NCI-H345 treated with DMSO at 0.1 percent for 48 hours (cell line): ENCODE measurements at regions not wholly inside any gene's neighbourhood (a gene's known extent, or its start where the extent isn't known, plus 50 kb on each side); places are given as distances from the start of the nearest gene placed in this dataset.
A peak's percentile ranks its signal among the peaks of the same experiment; 100 is the strongest.
"Not testable (repeated sequence)": the region's sequence is repeated elsewhere in the genome, so short reads cannot be mapped to it uniquely, and the experiment has no call there.

Experiments used
- DNase-seq: peaks from one replicate; lab custom pipeline; 2025; ENCODE audit not compliant: unreplicated experiment; lab: John Stamatoyannopoulos, UW

DNA sequence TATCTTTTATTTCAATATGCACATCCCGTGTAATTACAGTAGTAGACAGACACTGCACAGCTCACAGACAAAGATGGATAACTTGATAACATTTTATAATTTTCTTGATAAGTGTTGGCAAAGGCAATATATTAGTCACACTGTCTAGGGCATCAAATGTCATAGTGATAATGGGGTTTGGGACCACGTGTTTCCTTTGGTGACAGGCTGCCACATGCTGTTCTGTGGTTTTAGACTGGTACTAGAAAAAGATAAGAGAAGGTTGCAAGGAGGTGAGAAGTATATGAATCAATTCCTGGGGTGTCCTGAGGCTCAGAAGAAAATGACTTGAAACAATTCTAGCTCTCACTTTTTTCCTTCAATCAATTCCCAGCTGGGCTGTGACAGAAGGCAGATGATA lies 258.8 kb upstream of the CHD1 start:
- no peak for DNase-seq

- DNase-seq: no peak
These were observed 250.4 kb upstream of the CHD1 start for GRCh38 chr5:99179206-99179605.

GRCh38 chr5:99177796-99178195 lies 249.0 kb upstream of the CHD1 start:
- DNase-seq: no peak

- no peak for DNase-seq
These were observed 247.4 kb upstream of the CHD1 start for GRCh38 chr5:99176186-99176585.

- no peak for DNase-seq
These were observed 240.5 kb upstream of the CHD1 start for GRCh38 chr5:99169309-99169708.

- not testable (repeated sequence) for DNase-seq
These were observed 232.7 kb upstream of the CHD1 start for GRCh38 chr5:99161538-99161937.

DNA sequence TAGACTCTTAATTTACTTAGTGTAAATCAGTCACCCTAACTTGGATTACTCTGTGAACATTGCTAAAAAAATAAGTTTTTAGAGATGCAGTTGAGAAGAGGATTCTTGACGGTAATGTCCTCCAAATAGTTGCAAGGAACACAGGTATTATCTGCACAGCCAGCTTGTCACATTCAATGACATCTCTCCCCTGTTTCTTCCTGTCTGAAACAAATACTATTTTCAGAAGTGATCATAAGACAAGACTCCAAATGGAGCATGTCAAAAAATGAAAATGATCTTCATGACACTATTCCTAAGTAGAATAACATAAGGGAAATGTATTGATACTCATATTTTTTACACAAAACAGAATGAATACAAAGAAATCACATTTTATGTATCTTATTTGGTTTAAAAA lies 227.9 kb upstream of the CHD1 start:
- no peak for DNase-seq

GRCh38 chr5:99143283-99143795 lies 214.5 kb upstream of the CHD1 start:
- DNase-seq: not testable (repeated sequence)

DNA sequence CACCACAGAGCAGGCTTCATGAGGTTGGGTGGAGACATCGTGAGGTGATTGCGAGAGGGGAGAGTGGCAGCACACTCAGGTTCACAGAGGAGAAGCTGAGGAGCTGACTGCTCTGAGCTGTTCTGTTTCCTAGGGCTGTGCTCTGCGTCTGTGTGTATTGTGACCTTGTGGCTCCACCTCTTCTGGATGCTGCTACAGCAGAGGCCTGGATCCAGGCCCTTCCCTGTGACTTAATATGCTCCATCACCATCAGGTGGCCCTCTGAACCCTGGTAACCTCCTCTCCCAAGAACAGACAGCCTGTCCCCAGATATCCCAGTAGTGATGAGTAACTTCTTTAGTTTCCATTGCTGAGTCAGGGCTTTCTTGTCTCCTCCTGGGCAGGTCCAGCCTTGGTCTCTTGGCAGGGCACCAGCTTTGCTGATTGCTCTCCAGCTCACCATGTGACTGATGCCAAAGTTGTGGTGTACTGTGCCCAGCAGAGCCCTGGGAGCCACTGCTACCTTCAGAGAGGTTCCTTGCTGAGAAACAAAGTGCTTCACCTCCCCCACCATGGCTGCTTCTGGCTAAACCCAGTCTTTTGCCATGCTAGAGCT lies 212.8 kb upstream of the CHD1 start:
- no peak for DNase-seq

DNA sequence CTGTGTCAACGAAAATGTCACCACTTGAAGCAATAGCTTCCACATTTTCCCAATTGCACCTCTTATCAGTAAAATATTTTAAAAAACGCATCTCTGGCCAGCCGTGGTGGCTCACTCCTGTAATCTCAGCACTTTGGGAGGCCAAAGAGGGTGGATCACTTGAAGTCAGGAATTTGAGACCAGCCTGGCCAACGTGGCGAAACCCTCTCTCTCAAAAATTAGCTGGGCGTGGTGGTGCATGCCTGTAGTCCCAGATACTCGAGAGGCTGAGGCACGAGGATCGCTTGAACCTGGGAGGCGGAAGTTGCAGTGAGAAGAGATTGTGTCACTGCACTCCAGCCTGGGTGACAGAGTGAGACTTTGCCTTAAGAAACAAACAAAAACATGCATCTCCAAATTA lies 210.1 kb upstream of the CHD1 start:
- DNase-seq: no peak

- no peak for DNase-seq
These were observed 205.1 kb upstream of the CHD1 start for GRCh38 chr5:99133921-99134320.

- no peak for DNase-seq
These were observed 201.1 kb upstream of the CHD1 start for GRCh38 chr5:99129768-99130501.

DNA sequence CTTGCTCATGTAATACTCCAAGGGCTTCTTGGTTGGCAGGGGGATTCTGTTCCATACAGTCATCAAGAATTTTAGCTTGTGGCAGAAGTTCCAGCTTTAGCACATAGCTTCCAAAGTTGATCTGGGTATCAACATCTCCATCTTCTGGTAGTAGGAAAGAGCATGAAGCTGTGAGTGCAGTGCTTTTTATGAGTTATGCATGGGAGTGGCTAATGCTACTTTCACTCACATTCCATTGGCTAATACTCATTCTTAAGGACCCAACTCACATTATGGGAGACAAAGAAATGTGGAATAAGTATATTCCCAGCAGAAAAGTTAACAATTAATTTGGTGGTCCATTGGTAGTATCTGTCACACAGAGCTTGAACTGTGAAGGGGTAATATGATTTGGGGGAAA lies 194.2 kb upstream of the CHD1 start:
- no peak for DNase-seq

DNA sequence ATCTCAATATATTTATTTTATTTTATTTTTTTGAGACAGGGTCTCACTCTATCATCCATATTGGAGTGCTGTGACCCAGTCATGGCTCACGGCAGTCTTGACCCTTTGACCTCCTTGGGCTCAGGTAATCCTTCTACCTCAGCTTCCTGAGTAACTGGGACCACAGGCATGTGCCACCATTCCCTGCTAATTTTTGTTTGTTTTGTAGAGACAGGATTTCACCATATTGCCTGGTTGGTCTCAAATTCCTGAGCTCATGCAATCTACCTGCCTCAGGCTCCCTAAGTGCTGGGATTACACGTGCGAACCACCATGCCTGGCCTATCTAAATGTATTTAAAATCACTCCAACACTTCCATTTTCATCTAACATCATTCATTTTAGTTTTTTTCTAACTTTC lies 190.5 kb upstream of the CHD1 start:
- DNase-seq: no peak

DNA sequence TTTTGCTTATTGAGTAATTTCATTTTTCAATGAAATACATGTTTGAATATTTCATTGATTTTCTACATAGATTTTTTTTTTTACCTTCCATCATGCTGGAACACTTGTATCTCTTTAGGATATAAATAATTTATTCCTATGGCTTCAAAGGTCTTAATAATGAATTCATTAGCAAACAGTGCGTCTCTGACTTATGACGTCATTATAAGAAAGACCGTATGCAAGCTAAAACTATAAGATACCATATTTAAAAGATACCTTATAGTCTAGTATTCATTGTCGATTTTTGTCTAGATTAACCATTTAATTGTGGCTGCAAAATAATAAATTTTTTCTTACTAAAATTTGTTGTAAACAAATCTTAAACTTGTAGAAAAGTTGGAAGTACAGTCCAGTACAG lies 187.7 kb upstream of the CHD1 start:
- DNase-seq: no peak

DNA sequence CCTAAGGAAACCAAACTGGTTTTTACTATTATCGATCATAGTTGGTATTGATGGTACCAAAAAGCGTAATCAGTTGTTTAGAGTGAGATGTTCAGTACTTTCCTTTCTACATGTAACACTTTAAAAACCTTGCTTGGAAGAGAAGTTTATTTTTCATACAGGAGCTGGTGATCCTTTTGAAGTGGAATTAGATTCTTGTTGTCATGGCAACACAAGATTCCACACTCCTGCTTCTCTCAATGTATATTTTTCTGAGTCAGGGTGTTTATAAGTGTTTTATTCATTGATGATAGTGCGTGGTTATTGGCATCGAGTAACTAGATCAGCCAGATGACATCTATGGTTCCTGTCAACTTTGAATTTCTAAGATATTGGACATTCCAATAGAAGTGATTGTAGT lies 181.1 kb upstream of the CHD1 start:
- no peak for DNase-seq

DNA sequence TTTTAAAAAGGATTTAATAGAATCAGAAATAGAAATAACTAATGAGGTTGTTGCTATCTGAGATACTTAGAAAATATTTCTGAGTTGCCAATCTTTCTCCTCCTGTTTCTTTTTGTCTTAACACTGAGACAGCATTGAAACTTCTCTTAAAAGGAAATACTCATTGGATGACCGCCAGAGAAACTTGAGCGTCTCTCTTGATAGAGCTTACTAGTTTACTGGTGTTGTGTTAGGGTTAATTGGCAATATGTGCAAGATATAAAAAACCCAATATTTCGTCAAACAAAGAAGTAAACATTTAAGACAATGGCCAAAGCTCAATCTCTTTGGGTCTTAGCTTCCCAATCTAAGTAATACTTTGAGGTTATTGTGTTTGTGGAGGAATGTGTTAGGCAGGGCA lies 176.4 kb upstream of the CHD1 start:
- DNase-seq: no peak

DNA sequence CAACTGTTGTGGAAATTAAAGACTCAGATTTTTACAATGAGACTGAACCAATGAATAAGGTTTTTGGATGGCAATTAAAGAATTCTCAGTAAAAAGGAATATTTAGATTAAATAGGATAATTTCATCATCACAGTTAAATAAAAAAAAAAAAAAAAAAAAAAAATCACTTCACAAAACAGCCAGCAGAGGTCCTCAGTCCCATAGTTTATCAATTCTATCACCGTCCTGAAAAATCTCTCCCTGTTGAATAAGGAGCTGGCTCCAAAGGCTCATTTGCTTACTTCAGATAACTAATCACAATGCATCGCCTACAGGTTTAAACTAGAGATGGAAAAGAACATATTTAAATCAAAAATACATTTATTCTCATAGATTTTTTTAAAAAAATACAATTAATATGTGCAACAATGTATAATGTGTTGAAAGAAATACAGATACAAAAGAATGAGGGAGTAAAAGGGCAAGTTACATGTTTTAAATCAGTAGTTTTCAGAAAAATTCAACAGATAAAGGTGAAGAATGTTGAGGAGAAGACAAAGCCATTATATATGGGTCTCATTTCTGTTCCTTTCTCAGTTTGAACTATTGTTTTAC lies 175.8 kb upstream of the CHD1 start:
- DNase-seq: peak; percentile 5

DNA sequence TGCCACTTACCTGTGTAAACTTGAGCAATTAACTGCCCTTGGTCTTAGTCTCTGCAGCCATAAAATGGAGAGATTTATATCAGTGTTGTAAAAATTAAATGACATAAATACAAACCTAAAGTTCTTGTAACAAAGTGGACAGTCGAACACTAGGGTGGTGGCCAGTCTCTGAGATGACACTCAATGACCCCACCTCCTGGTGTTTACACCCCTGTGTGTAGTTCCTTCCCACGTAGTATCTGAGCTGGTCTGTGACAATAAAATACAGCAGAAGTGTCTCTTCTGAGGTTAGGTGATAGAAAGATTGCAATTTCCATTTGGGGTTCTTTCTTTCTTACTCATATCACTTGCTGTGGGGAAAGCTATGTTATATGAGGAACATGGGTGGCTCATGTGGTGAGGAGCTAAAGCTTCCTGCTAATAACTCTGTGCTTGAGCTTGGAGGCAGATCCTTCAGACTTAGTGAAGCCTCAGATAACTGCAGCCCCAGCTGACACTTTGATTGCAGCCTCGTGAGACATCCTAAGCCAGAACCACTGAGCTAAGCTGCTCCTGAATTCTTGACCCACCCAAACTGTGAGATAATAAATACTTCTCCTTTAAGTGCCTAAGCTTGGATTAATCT lies 173.4 kb upstream of the CHD1 start:
- no peak for DNase-seq

DNA sequence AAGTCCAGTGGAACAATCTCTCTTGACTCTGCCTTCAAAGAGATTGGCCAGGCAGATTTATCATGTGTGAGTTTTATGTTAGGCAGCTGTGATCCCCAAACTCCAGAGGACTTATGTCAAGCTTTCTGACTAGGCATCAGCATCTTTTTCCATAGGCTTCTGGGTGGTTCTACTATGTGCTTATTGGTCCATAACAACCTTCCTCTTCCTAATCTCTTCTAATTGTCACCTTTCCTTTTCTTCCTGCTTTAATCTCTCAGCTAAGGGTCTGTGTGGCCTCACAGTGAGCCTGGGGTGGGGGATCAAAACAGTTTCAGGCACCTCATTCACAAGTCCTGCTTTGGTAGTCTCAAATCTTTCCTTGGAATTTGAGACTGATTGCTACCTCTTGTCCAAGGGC lies 170.9 kb upstream of the CHD1 start:
- DNase-seq: no peak

DNA sequence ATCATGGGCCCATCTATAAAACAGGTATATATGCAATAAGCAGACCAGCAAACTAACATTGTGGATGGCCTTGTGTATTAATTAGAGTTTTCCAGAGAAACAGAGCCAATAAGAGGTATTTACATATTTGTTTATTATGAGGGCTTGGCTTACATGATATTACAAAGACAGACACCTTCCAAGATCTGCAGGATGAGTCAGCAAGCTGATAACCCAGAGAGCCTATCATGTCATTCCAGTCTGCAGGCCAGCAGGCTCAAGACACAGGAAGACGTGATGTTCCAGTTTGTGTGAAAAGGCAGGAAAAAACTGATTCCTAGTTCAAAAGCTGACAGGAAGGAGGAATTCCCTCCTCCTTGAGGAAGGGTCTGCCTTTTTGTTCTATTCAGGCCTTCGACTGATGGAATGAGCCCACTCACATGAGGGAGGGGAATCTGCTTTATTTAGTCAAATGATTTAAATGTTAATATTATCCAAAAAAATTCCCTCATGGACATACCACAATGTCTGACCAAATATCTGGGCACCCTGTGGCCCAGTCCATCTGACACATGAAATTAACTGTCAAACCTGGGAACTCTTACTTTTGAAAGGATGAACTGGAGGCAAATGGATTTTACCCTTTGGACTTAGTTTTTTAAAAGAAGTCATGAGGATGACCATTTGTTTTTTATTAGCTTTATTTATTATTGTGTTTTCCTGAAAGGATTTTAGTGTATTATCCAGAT lies 161.2 kb upstream of the CHD1 start:
- DNase-seq: no peak
